ENCODE measurements at regions not wholly inside any gene's neighbourhood (a gene's known extent, or its start where the extent isn't known, plus 50 kb on each side); places are given as distances from the start of the nearest gene placed in this dataset.

- no peak for TF ChIP-seq POLR2A (IDR thresholded peaks at IDR 0.05)
- TF ChIP-seq, protein P1, sequence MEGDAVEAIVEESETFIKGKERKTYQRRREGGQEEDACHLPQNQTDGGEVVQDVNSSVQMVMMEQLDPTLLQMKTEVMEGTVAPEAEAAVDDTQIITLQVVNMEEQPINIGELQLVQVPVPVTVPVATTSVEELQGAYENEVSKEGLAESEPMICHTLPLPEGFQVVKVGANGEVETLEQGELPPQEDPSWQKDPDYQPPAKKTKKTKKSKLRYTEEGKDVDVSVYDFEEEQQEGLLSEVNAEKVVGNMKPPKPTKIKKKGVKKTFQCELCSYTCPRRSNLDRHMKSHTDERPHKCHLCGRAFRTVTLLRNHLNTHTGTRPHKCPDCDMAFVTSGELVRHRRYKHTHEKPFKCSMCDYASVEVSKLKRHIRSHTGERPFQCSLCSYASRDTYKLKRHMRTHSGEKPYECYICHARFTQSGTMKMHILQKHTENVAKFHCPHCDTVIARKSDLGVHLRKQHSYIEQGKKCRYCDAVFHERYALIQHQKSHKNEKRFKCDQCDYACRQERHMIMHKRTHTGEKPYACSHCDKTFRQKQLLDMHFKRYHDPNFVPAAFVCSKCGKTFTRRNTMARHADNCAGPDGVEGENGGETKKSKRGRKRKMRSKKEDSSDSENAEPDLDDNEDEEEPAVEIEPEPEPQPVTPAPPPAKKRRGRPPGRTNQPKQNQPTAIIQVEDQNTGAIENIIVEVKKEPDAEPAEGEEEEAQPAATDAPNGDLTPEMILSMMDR (IDR thresholded peaks at IDR 0.05) = no peak
Measured at GRCh38 chr2:116917196-116917595, 897.3 kb upstream of the DDX18 start.

All from Peyer's patch (tissue), 4 donors.